WTC11 (cell line): ENCODE measurements at regions not wholly inside any gene's neighbourhood (a gene's known extent, or its start where the extent isn't known, plus 50 kb on each side); places are given as distances from the start of the nearest gene placed in this dataset.
A peak's percentile ranks its signal among the peaks of the same experiment; 100 is the strongest.

Source experiments
- ATAC-seq: fragments of 200-7000 bp; cut with Tn5 transposase; 2 replicates; pipeline ENCODE4 v1.10.0; 2021; ENCODE audit warnings: mild to moderate bottlenecking, moderate library complexity
- CTCF ChIA-PET: fragments of 300-600 bp; sonication (Branson Sonifier 250); formaldehyde crosslinking; loops from one replicate; lab custom pipeline; 2021; ENCODE audit warnings: antibody characterized with exemption; lab: Charles Lee
- POLR2A ChIA-PET: fragments of 350-600 bp; sonication (Branson Sonifier 250); formaldehyde crosslinking; loops from one replicate; lab custom pipeline; 2021; ENCODE audit warnings: antibody characterized with exemption; lab: Charles Lee
- DNase-seq: peaks from one replicate; pipeline ENCODE4 v3.0.0; 2021; ENCODE audit warnings: low spot score
- H3K27ac Mint-ChIP-seq: 2 replicates; pipeline ENCODE4 v1.8.0; 2021; ENCODE audit warnings: mixed read lengths
- H3K27me3 Mint-ChIP-seq: 2 replicates; pipeline ENCODE4 v1.8.0; 2021; ENCODE audit warnings: low read depth, mild to moderate bottlenecking, moderate library complexity, mixed read lengths
- H3K36me3 Mint-ChIP-seq: 2 replicates; pipeline ENCODE4 v1.8.0; 2021; ENCODE audit warnings: mixed read lengths
- H3K4me1 Mint-ChIP-seq: 2 replicates; pipeline ENCODE4 v1.8.0; 2022; ENCODE audit warnings: mixed read lengths
- H3K4me3 Mint-ChIP-seq: 2 replicates; pipeline ENCODE4 v1.8.0; 2021; ENCODE audit warnings: mild to moderate bottlenecking, moderate library complexity, mixed read lengths
- H3K9me3 Mint-ChIP-seq: 2 replicates; pipeline ENCODE4 v1.8.0; 2021; ENCODE audit warnings: mixed read lengths
- ARID4B ChIP-seq: sonication (generic); formaldehyde crosslinking; IDR thresholded peaks from 2 replicates; pipeline ENCODE4 v1.8.0; 2023; ENCODE audit warnings: missing genetic modification reagents, mild to moderate bottlenecking, borderline replicate concordance
- CBFB ChIP-seq: sonication (generic); formaldehyde crosslinking; IDR thresholded peaks from 2 replicates; pipeline ENCODE4 v1.8.1; 2022; ENCODE audit warnings: mild to moderate bottlenecking, low read depth, missing genetic modification reagents
- ETV6 ChIP-seq: sonication (generic); formaldehyde crosslinking; IDR thresholded peaks from 2 replicates; pipeline ENCODE4 v1.8.1; 2022; ENCODE audit warnings: mild to moderate bottlenecking, missing genetic modification reagents
- HMGXB4 ChIP-seq: sonication (generic); formaldehyde crosslinking; IDR thresholded peaks from 2 replicates; pipeline ENCODE4 v1.8.1; 2023; ENCODE audit warnings: mild to moderate bottlenecking, moderate library complexity, missing genetic modification reagents
- KAT7 ChIP-seq: sonication (generic); formaldehyde crosslinking; IDR thresholded peaks from 2 replicates; pipeline ENCODE4 v1.8.1; 2023; ENCODE audit warnings: missing genetic modification reagents, mild to moderate bottlenecking, borderline replicate concordance
- MXD4 ChIP-seq: fragments of 250-450 bp; sonication (Bioruptor Pico); IDR thresholded peaks from 2 replicates; pipeline ENCODE4 v1.8.0; 2021; ENCODE audit warnings: mild to moderate bottlenecking, moderate library complexity, borderline replicate concordance
- NR1H2 ChIP-seq: sonication (generic); formaldehyde crosslinking; IDR thresholded peaks from 2 replicates; pipeline ENCODE4 v1.9.0; 2021; ENCODE audit warnings: mild to moderate bottlenecking, moderate library complexity, missing genetic modification reagents
- SMAD3 ChIP-seq: sonication (generic); formaldehyde crosslinking; IDR thresholded peaks from 2 replicates; pipeline ENCODE4 v1.8.0; 2022; ENCODE audit warnings: missing genetic modification reagents, mild to moderate bottlenecking, borderline replicate concordance
- SOX15 ChIP-seq: fragments of 250-450 bp; sonication (Bioruptor Pico); IDR thresholded peaks from 2 replicates; pipeline ENCODE4 v1.9.0; 2021; ENCODE audit warnings: mild to moderate bottlenecking
- TP53 ChIP-seq: sonication (generic); formaldehyde crosslinking; IDR thresholded peaks from 2 replicates; pipeline ENCODE4 v1.8.1; 2023; ENCODE audit warnings: mild to moderate bottlenecking, missing genetic modification reagents
- ZBTB43 ChIP-seq: sonication (generic); formaldehyde crosslinking; IDR thresholded peaks from 2 replicates; pipeline ENCODE4 v1.8.1; 2023; ENCODE audit warnings: mild to moderate bottlenecking, missing genetic modification reagents
- ZNF121 ChIP-seq: sonication (generic); formaldehyde crosslinking; IDR thresholded peaks from 2 replicates; pipeline ENCODE4 v1.8.0; 2023; ENCODE audit warnings: missing genetic modification reagents
- ZNF138 ChIP-seq: sonication (generic); formaldehyde crosslinking; conservative IDR thresholded peaks from 2 replicates; pipeline ENCODE4 v1.8.1; 2022; ENCODE audit warnings: mild to moderate bottlenecking, moderate library complexity, missing genetic modification reagents
- ZNF263 ChIP-seq: sonication (generic); formaldehyde crosslinking; IDR thresholded peaks from 2 replicates; pipeline ENCODE4 v1.8.1; 2022; ENCODE audit warnings: low read depth, mild to moderate bottlenecking, moderate library complexity, missing genetic modification reagents
- TF ChIP-seq, protein P1 (sequence below): sonication (generic); formaldehyde crosslinking; IDR thresholded peaks from 2 replicates; pipeline ENCODE4 v1.8.0; 2022; ENCODE audit warnings: mild to moderate bottlenecking, missing genetic modification reagents
- TF ChIP-seq, protein P2 (sequence below): sonication (generic); formaldehyde crosslinking; IDR thresholded peaks from 2 replicates; pipeline ENCODE4 v1.8.0; 2023; ENCODE audit warnings: missing genetic modification reagents
- TF ChIP-seq, protein P3 (sequence below): sonication (generic); formaldehyde crosslinking; IDR thresholded peaks from 2 replicates; pipeline ENCODE4 v1.8.0; 2022; ENCODE audit warnings: missing genetic modification reagents

DNA sequence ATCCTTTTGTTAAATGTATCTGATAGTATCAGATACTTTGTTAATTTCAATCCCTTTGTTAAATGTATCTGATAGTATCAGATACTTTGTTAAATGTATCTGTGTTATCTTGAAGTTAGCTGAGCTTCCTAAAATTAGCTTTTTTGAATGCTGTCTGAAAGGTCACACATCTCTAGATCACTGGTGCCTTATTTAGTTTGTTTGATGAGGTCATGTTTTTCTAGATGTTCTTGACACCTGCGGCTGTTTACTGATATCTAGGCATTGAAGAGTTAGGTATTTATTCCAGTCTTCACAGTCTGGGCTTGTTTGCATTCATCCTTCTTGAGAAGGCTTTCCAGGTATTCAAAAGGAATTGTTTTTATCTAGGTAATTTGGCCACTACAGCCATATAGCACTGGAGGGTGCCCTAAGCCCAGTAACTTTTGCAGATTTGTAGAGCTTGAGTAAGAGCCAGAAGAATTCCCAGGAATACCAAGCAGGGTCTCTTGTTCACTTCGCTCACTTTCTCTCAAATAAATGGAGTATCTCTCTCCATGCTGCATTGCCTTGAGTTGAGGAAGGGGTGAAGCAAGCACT is 435.4 kb upstream of the GRAMD2B start:
- peak; percentile 76 for ATAC-seq
- DNase-seq: no peak
- Mint-ChIP-seq H3K36me3 (no peaks in the 10 kb centered on the region), H3K4me3 (no peak overlapping the region), H3K27ac (no peak overlapping the region), H3K4me1 (peaks cover 7% of the 10 kb centered on the region; the same call in 1 of the 2 replicates), H3K9me3 (peaks cover 11% of the 10 kb centered on the region), H3K27me3 (no peaks in the 10 kb centered on the region)
- CTCF ChIA-PET: interaction anchor here (1.3 kb wide), 1 partner anchor 247 kb away, joined by 5 read pairs; no protein-coding TSS in a partner anchor
- TF ChIP-seq MXD4 (CRISPR knock-in tag): no peak
- TF ChIP-seq, protein P1, sequence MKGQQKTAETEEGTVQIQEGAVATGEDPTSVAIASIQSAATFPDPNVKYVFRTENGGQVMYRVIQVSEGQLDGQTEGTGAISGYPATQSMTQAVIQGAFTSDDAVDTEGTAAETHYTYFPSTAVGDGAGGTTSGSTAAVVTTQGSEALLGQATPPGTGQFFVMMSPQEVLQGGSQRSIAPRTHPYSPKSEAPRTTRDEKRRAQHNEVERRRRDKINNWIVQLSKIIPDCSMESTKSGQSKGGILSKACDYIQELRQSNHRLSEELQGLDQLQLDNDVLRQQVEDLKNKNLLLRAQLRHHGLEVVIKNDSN (CRISPR knock-in tag): no peak
- no peak for TF ChIP-seq ARID4B (CRISPR knock-in tag)
- TF ChIP-seq ZNF263 (CRISPR knock-in tag): no peak
- TF ChIP-seq NR1H2 (CRISPR knock-in tag): no peak
- TF ChIP-seq SOX15 (CRISPR knock-in tag): no peak
- TF ChIP-seq ZNF138 (CRISPR knock-in tag): no peak
- TF ChIP-seq ZBTB43 (CRISPR knock-in tag): no peak
- TF ChIP-seq, protein P2, sequence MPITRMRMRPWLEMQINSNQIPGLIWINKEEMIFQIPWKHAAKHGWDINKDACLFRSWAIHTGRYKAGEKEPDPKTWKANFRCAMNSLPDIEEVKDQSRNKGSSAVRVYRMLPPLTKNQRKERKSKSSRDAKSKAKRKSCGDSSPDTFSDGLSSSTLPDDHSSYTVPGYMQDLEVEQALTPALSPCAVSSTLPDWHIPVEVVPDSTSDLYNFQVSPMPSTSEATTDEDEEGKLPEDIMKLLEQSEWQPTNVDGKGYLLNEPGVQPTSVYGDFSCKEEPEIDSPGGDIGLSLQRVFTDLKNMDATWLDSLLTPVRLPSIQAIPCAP (CRISPR knock-in tag): no peak
- no peak for TF ChIP-seq CBFB (CRISPR knock-in tag)
- no peak for TF ChIP-seq ETV6 (CRISPR knock-in tag)
- TF ChIP-seq, protein P3, sequence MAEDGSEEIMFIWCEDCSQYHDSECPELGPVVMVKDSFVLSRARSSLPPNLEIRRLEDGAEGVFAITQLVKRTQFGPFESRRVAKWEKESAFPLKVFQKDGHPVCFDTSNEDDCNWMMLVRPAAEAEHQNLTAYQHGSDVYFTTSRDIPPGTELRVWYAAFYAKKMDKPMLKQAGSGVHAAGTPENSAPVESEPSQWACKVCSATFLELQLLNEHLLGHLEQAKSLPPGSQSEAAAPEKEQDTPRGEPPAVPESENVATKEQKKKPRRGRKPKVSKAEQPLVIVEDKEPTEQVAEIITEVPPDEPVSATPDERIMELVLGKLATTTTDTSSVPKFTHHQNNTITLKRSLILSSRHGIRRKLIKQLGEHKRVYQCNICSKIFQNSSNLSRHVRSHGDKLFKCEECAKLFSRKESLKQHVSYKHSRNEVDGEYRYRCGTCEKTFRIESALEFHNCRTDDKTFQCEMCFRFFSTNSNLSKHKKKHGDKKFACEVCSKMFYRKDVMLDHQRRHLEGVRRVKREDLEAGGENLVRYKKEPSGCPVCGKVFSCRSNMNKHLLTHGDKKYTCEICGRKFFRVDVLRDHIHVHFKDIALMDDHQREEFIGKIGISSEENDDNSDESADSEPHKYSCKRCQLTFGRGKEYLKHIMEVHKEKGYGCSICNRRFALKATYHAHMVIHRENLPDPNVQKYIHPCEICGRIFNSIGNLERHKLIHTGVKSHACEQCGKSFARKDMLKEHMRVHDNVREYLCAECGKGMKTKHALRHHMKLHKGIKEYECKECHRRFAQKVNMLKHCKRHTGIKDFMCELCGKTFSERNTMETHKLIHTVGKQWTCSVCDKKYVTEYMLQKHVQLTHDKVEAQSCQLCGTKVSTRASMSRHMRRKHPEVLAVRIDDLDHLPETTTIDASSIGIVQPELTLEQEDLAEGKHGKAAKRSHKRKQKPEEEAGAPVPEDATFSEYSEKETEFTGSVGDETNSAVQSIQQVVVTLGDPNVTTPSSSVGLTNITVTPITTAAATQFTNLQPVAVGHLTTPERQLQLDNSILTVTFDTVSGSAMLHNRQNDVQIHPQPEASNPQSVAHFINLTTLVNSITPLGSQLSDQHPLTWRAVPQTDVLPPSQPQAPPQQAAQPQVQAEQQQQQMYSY (CRISPR knock-in tag): no peak
- TF ChIP-seq KAT7 (CRISPR knock-in tag): no peak
- TF ChIP-seq SMAD3 (CRISPR knock-in tag): no peak
- TF ChIP-seq TP53 (CRISPR knock-in tag): no peak
- TF ChIP-seq HMGXB4 (CRISPR knock-in tag): no peak
- TF ChIP-seq ZNF121: no peak
- POLR2A ChIA-PET: no interaction called here
